ENCODE measurements at regions not wholly inside any gene's neighbourhood (a gene's known extent, or its start where the extent isn't known, plus 50 kb on each side); places are given as distances from the start of the nearest gene placed in this dataset.
"Not testable (repeated sequence)": the region's sequence is repeated elsewhere in the genome, so short reads cannot be mapped to it uniquely, and the experiment has no call there.

DNA sequence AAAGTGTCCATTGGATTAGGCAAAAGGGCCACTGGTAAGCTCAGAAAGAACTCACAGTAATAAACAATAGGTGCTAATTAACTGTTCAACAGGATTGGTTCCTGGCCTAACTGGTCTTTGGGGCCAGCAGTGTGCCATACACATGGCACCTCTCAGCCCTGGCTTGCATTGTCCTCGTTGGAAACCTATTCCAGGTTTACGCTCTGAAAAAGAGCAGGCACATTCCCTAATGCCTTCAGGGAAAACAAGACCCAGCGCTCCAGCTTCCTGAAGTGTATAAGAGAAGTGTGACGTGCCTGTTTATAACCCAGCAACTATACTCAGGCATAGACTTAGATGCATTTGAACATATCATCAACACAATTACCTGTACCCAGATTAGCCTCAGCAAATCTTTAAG lies 51.9 kb upstream of the RBM47 start:
- DNase-seq = peak; percentile 10

DNA sequence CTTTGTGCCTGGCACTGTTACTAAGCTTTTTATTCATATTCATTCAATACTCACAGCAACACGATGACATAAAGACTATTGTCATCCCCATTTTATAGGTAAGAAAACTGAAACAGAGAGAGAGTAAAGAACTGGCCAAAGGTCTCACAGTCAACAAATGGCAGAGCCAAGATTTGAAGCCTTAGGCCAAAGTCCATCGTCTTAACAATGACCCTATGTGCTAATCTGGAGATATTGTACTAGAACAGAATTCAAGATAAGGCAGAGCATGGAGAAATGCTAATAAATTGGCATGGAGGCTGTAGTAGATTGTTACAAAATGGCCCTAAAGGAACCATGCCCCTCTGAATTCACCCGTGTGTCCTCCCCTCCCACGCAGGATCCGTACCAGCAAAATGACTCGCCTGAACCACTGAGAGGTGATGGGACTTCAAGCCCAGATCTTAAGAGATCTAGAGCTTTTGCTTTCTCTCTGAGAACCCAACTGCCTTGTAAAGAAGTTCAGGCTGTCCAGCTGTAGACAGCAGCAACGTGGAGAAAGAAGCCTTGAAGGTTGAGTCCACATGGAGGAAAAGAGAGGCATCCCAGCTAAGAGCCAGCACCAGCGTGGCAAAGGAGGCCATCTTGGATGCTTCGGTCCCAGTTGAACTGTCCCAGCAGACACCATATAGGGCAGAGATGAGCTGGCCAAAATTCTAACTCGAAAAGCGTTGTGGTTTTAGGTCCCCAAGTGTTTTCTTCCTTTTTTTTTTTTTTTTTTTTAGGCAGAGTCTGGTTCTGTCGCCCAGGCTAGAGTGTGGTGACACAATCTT lies 52.8 kb upstream of the RBM47 start:
- DNase-seq = no peak

DNA sequence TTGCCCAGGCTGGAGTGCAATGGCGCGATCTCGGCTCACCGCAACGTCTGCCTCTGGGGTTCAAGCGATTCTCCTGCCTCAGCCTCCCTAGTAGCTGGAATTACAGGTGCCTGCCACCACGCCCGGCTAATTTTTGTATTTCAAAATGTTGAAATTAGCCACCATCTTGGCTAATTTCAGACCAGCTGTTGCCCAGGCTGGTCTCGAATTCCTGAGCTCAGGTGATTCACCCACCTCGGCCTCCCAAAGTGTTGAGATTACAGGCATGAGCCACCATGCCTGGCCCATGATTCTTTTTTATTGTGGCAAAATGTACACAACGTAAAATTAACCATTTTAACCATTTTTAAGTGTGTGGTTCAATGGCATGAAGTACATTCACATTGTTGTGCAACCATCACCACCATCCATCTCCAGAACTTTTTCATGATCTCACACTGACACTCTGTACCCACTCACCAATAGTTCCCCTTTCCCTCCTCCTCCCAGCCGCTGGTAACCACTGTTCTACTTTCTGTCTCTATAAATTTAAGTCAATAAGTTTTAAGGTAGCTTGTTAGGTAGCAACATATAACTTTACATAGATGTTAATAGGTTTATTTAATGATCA lies 54.0 kb upstream of the RBM47 start:
- not testable (repeated sequence) for DNase-seq

DNA sequence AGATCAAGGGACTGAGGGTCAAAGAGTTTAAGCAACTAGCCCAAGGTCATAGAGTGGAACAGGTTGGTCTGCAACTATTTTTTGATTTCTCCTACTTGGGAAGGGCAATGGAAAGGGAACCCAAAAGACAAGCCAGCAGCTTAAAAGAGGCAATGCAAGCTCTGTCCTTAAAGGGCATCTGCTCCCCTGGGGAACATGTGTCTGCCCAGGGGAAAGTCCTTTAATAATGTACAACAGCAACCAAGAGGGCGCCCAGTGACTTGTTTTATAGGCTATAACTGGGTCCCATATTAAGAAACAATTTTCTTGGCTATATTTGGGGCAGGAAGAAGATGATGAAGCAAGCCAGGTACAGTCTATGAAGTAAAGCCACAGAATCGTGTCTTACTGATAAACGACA lies 54.7 kb upstream of the RBM47 start:
- DNase-seq = no peak

DNA sequence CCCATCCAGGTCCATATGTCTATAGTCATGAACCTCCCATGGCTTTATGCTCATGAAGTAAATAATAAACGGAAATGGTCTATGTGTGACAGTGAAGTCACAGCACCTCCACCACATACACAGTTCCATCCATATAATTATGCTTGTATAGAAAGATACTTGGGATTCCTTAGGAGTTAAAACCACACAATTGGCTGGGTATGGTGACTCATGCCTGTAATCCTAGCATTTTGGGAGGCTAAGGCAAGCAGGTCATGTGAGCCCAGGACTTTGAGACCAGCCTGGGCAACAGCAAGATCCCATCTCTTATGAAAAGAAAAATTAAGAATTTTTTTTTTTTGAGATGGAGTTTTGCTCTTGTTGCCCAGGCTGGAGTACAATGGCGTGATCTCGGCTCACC lies 55.6 kb upstream of the RBM47 start:
- DNase-seq = no peak

DNA sequence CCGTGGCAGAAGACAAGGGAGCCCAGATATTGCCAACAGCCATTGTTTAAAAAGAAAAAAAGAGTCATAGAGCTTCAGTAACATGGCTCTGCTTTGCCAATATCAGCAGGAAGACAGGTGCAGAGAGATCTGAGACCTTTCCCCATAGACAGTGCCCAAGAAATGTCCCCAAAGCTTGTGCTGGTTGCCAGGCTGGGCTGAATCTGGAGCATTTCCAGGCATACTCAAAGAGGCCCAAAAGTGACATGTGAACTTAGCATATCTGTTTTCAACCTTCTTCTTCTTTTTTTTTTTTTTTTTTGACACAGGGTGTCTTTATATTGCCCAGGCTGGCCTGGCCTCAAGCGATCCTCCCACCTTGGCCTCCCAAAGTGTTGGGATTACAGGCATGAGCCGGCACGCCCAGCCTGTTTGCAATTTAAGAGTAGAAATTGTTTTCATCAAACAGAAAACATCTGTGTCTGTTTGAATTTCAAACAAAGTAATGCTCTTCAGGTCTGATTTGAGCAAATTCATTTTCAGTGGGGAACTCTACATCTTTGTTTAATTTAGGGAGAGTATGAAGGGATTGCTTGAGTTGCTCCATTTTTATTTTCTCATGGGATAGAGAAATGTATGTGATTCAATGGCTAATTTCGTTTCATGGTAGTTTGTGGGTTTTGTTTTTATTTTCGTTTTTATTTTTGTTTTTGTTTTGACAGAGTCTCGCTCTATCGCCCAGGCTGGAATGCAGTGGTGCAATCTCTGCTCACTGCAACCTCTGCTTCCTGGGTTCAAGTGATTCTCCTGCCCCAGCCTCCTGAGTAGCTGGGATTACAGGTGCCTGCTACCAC lies 56.6 kb upstream of the RBM47 start:
- DNase-seq = no peak

DNA sequence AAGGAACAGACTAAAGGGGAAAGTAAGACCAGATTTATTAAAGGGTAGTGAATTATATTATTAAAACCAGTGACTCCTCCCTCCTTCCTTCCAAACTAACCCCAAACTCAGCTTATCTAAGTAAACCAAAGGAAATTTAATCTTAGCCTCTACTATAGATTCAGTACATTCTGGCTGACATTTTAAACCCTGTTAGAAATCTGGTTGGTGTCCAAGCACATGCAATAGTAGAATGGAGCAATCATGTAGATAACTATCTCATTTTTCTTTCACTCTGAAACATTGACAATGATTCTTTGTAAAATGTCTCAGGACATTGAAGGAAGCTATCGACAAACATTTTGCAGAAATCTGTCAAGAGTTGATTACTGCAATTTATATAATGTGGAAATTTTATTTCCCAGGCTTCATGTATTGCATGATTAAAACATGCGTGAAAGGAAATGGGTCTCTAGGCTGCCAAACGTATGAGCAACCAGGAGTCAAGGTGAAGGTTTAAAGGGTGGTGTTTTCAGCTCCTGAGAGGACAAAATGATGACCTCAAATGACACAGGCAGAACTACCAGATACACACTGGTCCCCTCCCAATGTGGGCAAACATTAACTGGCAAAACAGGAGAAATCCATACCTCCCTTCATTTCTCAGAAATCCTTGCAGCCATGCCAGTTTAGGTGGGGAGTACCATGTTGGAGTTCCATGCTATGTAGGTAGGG lies 58.2 kb upstream of the RBM47 start:
- DNase-seq = no peak

DNA sequence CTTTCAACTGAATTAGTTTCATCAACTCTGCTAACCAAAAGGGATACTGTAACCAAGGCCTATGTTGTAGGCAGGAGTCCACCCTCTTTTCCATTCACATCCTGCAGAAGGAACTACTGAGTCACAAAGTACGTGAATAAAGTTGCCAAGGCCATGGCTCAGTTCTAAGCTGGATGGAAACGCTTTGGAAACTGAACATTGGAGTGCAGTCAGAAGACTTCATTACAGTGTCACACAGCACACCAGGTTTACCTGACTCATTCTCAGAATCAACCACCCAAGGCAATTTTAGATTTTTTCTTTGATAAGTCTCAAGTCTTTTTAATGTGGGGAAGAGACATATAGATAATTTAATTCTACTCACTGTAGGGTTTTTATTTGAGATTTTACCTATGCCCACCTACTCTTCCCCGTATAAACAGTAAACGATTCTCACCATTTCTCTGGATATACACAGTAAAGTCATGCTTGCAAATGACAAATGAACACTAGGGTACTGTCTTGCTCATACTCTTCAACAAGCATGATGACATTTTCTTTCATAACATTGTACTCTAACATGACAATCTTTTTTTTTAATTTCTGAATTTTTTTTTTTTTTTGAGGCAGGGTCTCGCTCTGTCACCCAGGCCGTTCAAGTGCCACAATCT lies 58.9 kb upstream of the RBM47 start:
- no peak for DNase-seq

DNA sequence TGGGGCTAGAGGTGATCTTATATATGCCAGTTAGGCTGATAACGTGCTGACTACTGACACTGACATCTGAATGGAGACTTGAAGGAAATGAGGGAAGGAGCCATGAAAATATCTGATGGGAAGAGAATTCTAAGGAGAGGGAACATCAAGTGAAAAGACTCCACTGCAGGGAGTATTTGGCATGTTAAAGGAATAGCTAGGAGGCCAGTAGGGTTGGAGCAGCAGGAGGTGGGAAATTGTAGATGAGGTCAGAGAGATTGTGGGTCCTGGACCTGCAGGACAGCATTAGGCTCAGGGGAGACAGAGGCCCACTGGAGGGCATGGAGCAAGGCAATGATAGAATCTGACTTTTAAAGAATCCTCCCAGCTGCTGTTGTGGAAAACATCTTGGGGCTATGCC lies 55.8 kb upstream of the NSUN7 start:
- no peak for DNase-seq

DNA sequence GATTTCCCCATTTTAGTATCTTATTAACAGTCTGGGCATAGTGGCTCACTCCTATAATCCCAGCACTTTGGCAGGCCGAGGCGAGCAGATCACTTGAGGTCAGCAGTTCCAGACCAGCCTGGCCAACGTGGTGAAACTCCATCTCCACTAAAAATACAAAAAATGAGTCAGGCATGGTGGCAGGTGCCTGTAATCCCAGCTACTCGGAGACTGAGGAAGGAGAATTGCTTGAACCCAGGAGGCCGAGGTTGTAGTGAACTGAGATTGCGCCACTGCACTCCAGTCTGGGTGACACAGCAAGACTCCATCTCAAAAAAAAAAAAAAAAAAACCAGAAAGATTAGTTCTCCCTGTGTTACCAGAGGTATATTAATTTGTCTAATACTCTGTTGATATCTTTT lies 52.3 kb upstream of the NSUN7 start:
- not testable (repeated sequence) for DNase-seq

DNA sequence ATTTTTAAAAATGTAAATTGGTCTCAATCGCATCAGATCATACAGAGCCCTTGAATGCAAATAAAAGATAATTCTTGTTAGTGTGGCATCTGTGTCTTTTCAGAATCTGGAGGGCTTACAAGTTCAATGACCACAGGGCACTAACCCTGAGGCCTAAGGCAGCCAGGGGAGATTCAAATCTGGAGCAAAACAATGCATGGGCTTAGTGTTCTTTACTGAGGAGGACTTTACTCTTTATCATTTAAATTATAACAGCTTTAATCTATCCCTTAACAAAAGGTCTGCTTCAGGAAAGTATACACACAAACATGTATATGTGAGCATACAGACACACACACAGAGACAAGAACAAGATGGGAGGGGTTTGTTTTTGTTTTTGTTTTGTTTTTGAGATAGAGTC lies 51.0 kb upstream of the NSUN7 start:
- DNase-seq = no peak

DNA sequence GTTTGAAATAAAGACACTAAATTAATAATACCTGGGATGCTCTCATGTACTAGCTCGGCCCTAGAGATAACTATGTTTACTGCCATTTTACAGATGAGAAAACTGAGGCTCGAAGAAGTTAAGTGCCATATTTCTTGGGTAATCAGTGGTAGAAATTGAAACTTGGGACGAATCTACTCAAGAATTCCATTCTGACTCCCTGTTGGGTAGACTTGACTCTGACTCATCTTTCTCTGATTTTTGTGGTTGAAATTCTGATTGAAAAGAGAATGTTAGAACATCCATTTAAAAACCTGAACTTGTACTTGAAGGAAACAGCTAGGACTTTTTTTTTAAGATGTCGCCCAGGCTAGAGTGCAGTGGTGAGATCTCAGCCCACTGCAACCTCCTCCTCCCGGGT lies 50.1 kb upstream of the NSUN7 start:
- DNase-seq = no peak
